ENCODE measurements at regions not wholly inside any gene's neighbourhood (a gene's known extent, or its start where the extent isn't known, plus 50 kb on each side); places are given as distances from the start of the nearest gene placed in this dataset.
A peak's percentile ranks its signal among the peaks of the same experiment; 100 is the strongest.
"Not testable (repeated sequence)": the region's sequence is repeated elsewhere in the genome, so short reads cannot be mapped to it uniquely, and the experiment has no call there.

DNA sequence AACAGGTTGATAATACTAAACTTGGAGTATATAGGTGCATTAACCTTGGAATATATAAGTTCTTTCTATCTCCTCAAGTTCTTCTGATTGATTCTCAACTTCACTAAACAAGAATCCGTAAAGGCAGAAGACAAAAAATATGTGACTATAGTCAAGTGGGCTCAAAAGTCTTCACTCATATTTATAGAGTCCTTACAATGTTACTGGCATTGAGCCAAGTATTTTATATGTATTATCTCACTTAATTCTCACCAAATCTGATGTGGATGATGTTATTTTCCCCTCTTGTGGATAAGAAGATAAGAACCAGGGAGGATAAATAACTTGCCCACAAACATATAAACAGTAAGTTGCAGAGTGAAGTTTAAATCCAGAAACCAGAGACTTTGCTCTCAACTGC, 486.9 kb downstream of the LRRIQ3 start:
- no peak for TF ChIP-seq CTCF (IDR thresholded peaks at IDR 0.05; ENCODE audit: insufficient read depth, low read length)
- DNase-seq (ENCODE audit: low read depth), result no peak
- no peak overlapping the region for H3K4me3 ChIP-seq (ENCODE audit: low read depth, low read length)

- no peak overlapping the region for H3K4me3 ChIP-seq (ENCODE audit: low read depth, low read length)
- DNase-seq (ENCODE audit: low read depth), result no peak
- TF ChIP-seq CTCF (IDR thresholded peaks at IDR 0.05; ENCODE audit: insufficient read depth, low read length), result no peak
Measured at GRCh38 chr1:73701826-73702225, 496.1 kb downstream of the LRRIQ3 start.

- no peak for TF ChIP-seq CTCF (IDR thresholded peaks at IDR 0.05; ENCODE audit: insufficient read depth, low read length)
- no peak for DNase-seq (ENCODE audit: low read depth)
- H3K4me3 ChIP-seq (ENCODE audit: low read depth, low read length), result no peak overlapping the region
Measured at GRCh38 chr1:73676186-73676585, 521.8 kb downstream of the LRRIQ3 start.

DNA sequence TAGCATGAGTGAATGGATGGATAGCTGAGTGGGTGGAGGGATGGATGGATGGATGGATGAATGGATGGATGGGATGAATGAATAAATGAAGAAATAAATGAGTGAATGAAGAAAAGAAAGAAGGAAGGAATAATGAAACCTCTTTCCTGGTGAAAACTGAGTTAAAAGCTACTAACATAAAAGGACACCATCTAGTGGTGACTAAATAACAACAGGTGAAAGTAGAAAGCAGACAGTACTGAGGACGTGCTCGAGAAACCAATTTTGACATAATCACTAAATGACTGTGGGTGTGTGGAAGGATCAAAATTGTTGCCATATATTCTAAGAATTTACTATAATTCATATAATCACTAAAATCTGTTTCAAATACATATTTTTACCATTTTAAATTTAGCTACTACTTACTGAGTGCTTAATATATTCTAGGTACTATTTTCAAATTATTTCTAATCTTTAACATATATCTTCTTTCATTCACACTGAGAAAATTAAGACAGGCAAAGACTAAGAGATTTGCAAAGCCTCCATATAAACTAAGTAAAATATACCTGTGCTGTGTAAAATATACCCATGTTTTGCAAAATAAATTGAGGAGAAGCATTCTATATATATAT, 522.9 kb downstream of the LRRIQ3 start:
- DNase-seq (ENCODE audit: low read depth), result peak; percentile 2
- TF ChIP-seq CTCF (IDR thresholded peaks at IDR 0.05; ENCODE audit: insufficient read depth, low read length), result peak; percentile 37
- no peak overlapping the region for H3K4me3 ChIP-seq (ENCODE audit: low read depth, low read length)

DNA sequence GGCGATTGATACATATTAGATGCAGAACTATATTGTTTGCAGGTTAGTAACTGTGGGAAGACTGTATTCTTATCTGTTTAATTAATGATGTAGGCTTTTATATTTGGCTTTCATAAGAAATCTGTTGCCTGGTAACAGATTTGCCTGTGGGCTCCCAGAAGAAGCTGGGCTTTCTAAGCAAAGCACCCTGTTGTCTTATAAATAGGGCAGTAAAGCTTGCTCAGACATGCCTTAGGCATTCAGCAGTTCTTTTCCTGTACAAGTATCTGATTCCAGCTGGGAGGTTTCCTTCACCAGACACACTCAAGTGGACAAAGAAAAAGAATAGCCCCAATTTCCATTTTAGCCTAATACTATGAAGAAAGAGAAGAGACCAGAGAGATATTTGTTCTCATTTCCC, 524.0 kb downstream of the LRRIQ3 start:
- H3K4me3 ChIP-seq (ENCODE audit: low read depth, low read length), result no peak overlapping the region
- TF ChIP-seq CTCF (IDR thresholded peaks at IDR 0.05; ENCODE audit: insufficient read depth, low read length), result no peak
- DNase-seq (ENCODE audit: low read depth), result no peak

- no peak overlapping the region for H3K4me3 ChIP-seq (ENCODE audit: low read depth, low read length)
- DNase-seq (ENCODE audit: low read depth), result no peak
- TF ChIP-seq CTCF (IDR thresholded peaks at IDR 0.05; ENCODE audit: insufficient read depth, low read length), result no peak
Measured at GRCh38 chr1:73671530-73671929, 526.4 kb downstream of the LRRIQ3 start.

DNA sequence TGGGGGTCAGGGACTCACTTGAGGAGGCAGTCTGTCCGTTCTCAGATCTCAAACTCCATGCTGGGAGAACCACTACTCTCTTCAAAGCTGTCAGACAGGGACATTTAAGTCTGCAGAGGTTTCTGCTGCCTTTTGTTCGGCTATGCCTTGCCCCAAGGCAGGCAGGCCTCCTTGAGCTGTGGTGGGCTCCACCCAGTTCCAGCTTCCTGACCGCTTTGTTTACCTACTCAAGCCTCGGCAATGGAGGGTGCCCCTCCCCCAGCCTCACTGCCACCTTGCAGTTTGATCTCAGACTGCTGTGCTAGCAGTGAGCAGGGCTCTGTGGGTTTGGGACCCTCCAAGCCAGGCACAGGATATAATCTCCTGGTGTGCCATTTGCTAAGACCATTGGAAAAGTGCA, 530.0 kb downstream of the LRRIQ3 start:
- not testable (repeated sequence) for DNase-seq (ENCODE audit: low read depth); H3K4me3 ChIP-seq (ENCODE audit: low read depth, low read length)

Measured in fibroblast of the aortic adventitia (primary cell).